HG03064 (cell line): ENCODE measurements at regions not wholly inside any gene's neighbourhood (a gene's known extent, or its start where the extent isn't known, plus 50 kb on each side); places are given as distances from the start of the nearest gene placed in this dataset.

Experiments
- ATAC-seq: cut with Tn5 transposase; IDR thresholded peaks from one replicate; pipeline ENCODE4 v1.9.1; 2021; ENCODE audit warnings: low read depth; ENCODE audit not compliant: unreplicated experiment

DNA sequence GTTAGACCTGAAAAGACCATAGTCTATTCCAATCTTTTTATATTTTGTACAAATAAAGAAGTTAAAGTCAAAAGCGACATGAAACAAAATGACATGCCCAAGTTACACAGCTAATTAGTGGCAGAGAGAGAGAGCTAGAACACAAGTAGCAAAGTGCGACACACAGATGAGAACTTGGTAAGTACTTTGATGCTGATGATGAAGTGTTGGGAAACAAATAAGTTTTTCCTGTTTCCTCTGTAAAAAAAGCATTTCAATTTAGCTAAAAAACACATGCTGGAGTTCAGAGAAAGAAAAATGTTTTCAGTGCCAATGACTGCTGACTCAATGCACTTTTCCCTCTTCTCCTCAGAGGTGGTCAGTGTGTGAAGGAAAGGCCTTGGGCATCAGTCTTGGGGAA, 226.9 kb downstream of the PAX3 start:
- ATAC-seq, result no peak

DNA sequence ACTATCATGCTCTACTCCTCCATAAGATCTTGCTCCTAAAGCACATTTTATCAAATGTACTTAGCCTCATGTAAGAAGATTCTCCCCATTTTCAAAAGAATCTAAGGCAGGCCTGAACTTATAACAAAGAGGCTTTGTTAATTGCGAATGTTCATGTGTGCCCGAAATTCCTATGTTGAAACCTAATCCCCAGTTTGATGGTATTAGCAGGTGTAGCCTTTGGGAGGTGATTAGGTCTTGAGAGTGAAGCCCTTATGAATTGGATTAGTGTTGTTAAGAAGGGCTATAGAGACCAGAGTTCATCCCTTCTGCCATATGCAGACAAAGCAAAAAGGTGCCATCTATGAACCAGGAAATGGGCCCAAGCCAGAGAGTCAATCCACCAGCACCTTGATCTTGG, 234.5 kb downstream of the PAX3 start:
- ATAC-seq, result no peak

- ATAC-seq, result no peak
These were observed 239.9 kb downstream of the PAX3 start for GRCh38 chr2:222058819-222059445.

DNA sequence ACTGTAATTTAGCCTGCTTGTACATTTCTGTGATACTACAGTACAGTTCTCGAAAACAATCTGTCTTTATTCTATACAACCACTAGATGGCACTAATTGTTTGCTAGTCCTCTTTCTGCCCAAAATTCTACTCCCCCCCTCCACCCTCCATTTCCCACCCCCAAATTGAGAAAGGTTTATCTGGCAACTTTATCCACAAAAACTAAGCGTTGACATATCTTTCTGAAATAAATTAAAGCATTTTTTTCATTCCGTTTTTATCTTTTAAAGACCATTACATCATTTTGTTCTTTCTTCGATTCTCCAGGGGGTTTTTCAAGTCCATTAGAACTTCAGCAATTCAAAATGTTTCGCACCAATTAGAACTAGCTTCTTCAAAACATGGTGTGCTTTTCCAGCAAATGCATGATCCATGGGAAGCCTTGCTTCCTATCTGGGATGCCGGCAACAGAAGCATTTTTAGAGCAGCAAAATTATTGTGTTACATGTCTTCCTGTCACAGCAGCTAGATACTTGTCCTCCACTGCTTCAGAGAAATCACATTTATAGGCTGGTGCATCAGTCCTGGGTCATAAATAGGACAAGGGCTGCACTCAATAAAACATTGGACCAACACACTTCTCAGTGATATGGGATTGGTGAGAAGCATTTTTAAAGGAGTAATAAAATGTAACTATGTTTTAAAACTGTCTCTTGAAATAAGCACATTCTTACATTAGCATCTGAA, 241.3 kb downstream of the PAX3 start:
- no peak for ATAC-seq

DNA sequence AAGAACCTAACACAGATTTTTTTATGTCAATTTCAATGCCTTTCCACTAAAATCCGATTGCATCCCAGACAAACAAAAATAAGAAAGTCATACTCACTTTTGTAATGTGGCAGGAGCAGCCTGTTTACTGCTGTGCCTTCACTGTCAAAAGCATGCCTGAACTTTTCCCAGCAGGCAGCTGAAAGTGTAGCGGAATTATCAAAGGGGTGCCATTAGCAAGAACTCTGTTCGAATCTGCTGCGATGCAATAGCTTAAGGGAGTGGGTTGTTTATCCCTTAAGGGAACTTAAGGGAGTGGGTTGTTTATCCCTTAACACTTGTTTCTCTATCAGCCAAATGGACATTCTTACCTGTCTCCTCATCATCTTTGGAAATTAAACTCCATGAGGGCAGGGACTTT, 243.5 kb downstream of the PAX3 start:
- no peak for ATAC-seq

DNA sequence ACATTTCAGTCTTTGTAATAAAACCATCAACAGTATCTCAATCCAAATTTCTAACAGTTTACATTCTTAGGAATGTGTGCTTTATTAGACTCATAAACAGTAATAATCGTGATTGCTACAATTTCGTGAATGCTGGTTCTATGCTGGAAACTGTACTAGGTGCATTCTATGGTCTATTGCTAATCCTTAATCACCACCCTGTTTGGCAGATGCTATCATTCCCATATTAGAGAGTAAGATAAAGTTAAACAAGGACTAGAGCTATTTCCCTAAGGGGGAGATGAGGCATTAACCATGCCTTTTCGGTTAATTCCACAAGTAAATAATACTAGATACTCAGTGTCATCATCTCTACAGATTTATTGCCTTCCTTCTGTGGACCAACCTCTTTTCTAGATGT, 244.0 kb downstream of the PAX3 start:
- ATAC-seq, result no peak

- ATAC-seq, result no peak
These were observed 245.8 kb downstream of the PAX3 start for GRCh38 chr2:222052934-222053367.

DNA sequence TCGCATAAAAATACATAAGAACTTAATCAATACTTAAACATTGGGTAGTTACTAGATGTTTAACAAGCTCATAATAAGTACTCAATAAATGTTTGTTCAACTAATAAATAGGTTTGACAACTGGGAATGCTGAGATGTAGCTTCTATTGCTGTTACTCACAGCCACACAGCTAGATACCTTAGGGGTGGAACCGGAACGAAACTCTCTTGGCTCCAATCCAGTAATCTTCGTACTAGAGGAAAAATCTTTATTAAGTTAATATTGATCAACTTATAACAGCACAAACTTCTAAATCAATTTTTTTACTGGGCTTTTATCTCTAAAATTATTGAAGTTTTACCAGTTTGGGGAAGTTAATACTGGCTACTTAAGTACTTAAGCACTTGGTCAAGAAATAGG, 247.8 kb downstream of the PAX3 start:
- no peak for ATAC-seq

DNA sequence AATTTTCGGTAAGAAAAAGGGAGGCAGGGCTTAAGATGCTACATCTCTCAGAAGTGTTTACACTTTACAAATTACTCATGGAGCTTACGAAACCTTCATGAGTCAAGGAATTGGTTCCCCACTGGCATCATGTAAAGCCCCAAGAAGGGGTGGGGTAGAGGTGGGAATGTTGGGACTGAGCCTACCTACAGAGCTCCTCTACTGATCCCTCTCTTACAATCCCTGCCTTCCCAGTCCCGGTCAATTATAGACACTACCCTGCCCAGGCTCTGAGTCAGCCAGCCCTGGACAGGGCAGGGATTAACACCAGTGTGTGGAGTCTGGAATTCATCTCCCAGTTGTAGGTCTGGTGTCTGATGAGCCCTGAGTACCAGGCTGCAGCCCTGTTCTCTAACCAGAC, 248.9 kb downstream of the PAX3 start:
- no peak for ATAC-seq

DNA sequence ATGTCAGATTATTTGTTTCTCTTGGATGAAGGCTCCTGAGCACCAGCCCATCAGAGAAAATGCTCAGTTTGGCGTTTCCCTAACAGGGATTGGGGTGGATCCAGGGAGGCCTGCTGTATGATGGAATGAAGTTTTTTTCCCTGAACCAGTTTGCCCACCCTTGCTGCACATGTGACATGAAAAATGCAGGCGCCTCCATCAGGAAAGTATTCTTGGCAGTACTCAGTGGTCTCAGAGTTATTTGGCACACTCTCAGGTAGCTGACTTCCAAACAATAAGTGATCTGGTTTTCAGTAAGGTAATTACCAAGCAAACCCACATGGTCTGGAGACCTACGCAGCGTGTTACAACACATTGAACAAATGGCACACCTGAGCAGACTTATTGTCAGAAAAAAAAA, 254.9 kb downstream of the PAX3 start:
- ATAC-seq, result no peak

DNA sequence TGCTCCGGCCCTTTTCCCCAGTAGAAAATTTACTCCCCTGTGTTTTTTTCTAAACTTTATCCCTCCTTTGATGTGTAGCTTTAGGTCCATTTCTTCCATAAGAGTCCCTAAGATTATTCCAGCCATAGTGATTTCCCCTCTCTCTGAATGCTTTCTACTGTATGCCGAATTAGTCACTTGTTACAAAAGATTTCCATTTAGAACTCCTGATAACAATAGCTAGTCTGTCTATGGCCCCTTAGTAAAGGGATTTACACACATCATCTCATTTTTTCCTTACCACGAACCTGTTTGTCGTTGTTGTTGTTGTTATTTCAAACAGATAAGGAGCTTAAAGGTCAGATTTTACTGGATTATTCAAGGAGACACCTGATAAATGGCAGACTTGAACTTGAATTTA, 256.1 kb downstream of the PAX3 start:
- ATAC-seq, result no peak

GRCh38 chr2:222040333-222040732, 258.5 kb downstream of the PAX3 start:
- ATAC-seq, result no peak

GRCh38 chr2:222039821-222040220, 259.0 kb downstream of the PAX3 start:
- ATAC-seq, result no peak

- no peak for ATAC-seq
These were observed 260.6 kb downstream of the PAX3 start for GRCh38 chr2:222038067-222038802.

- ATAC-seq, result no peak
These were observed 261.6 kb downstream of the PAX3 start for GRCh38 chr2:222037211-222037610.

- ATAC-seq, result no peak
These were observed 264.7 kb downstream of the PAX3 start for GRCh38 chr2:222034058-222034457.

GRCh38 chr2:222033541-222033940, 265.3 kb downstream of the PAX3 start:
- ATAC-seq, result no peak

DNA sequence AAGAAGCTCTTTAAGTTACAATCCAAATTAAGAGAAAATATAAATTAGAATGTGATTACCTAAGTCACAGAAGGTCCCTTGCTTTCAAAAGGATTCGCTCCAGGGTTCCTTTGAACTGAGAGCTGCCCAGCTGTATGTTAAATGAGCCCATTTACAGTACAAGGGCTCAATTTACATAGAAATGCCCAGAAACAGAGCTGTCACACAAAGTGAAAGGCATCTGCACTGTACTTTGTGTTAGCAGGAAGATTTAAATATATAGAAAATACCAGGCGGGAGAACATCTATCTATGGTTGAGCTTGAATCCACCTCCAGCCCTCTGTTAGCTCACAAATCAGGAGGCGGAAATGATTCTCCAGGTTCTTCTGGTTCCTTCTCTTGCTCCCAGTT, 272.9 kb downstream of the PAX3 start:
- ATAC-seq, result no peak

- no peak for ATAC-seq
These were observed 273.6 kb downstream of the PAX3 start for GRCh38 chr2:222024932-222025880.

DNA sequence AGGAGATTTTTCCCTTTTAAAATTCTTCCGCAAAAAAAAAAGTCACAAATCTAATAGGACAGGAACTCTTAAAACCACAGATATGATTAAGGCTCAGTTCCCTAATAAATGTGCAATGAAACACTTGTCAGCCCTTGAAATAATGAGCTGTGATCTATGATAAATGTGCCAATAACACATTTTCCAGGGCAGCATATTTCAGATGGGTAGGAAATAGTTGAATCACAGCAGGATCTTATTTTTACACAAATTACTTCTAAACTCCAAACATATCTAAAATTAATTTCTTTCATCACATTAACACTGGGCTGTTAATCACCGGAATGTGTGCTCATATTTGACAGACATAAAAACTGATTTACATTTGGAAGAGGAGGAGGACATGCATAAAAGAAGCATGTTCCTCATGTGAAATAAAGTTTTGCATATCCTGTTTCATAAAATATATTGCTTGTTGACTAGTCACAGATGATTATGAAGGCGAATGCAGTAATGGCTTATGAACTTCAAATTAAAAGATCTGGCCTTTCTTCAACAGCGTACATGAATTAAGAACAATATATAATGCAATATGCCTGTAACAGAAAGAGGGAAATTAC, 281.4 kb downstream of the PAX3 start:
- no peak for ATAC-seq
